GM12878 (cell line): ENCODE measurements at regions not wholly inside any gene's neighbourhood (a gene's known extent, or its start where the extent isn't known, plus 50 kb on each side); places are given as distances from the start of the nearest gene placed in this dataset.

ENCODE experiments used
- CHD2 ChIP-seq: IDR thresholded peaks from 2 replicates; pipeline ENCODE4 v1.6.1; 2011; ENCODE audit warnings: low read depth, low read length, improper control_type of control experiment, borderline replicate concordance
- GABPA ChIP-seq: IDR thresholded peaks from 2 replicates; pipeline ENCODE4 v1.6.1; 2014; ENCODE audit warnings: antibody characterized with exemption, low read depth, mild to moderate bottlenecking, inconsistent platforms
- IRF5 ChIP-seq: fragments of 450-650 bp; IDR thresholded peaks from 2 replicates; pipeline ENCODE4 v1.6.1; 2017; ENCODE audit warnings: borderline replicate concordance
- MTA3 ChIP-seq: IDR thresholded peaks from 2 replicates; pipeline ENCODE4 v1.6.1; 2012; ENCODE audit warnings: low read length, inconsistent platforms, borderline replicate concordance
- REST ChIP-seq: IDR thresholded peaks from 2 replicates; pipeline ENCODE4 v1.6.1; 2012; ENCODE audit warnings: mild to moderate bottlenecking, low read depth, low read length
- SP1 ChIP-seq: IDR thresholded peaks from one replicate; pipeline ENCODE4 v1.6.1; 2011; ENCODE audit warnings: low read depth, low read length
- TARDBP ChIP-seq: IDR thresholded peaks from 2 replicates; pipeline ENCODE4 v1.6.1; 2016; ENCODE audit warnings: borderline replicate concordance
- ZBTB33 ChIP-seq: fragments of 450-650 bp; IDR thresholded peaks from 2 replicates; pipeline ENCODE4 v1.6.1; 2017; ENCODE audit warnings: mild to moderate bottlenecking

- TF ChIP-seq REST: no peak
- TF ChIP-seq ZBTB33: no peak
- TF ChIP-seq IRF5: no peak
- no peak for TF ChIP-seq SP1
- TF ChIP-seq MTA3: no peak
- TF ChIP-seq CHD2: no peak
- TF ChIP-seq GABPA: no peak
- no peak for TF ChIP-seq TARDBP
- TF ChIP-seq, all 136 proteins: peak for 0
Observed at GRCh38 chr6:164049517-164049988, 635.0 kb downstream of the QKI start (continued).
